Activated T-cell treated with anti-CD3 and anti-CD28 coated beads, Interleukin-2, amount 50 U/mL, for 24 hours (primary cell): ENCODE measurements at regions not wholly inside any gene's neighbourhood (a gene's known extent, or its start where the extent isn't known, plus 50 kb on each side); places are given as distances from the start of the nearest gene placed in this dataset.
"Not testable (repeated sequence)": the region's sequence is repeated elsewhere in the genome, so short reads cannot be mapped to it uniquely, and the experiment has no call there.

ENCODE experiments used
- DNase-seq: peaks from one replicate; pipeline ENCODE4 v3.0.0-alpha.2; 2020
- H3K27ac Mint-ChIP-seq: 2 replicates; pipeline ENCODE4 v1.8.0; 2020; ENCODE audit warnings: mild to moderate bottlenecking, mixed read lengths
- H3K27me3 Mint-ChIP-seq: 2 replicates; pipeline ENCODE4 v1.8.0; 2020; ENCODE audit warnings: mixed read lengths
- H3K36me3 Mint-ChIP-seq: 2 replicates; pipeline ENCODE4 v1.8.0; 2020; ENCODE audit warnings: low read depth, mixed read lengths
- H3K4me1 Mint-ChIP-seq: 2 replicates; pipeline ENCODE4 v1.8.0; 2020; ENCODE audit warnings: low read depth, mixed read lengths
- H3K4me3 Mint-ChIP-seq: 2 replicates; pipeline ENCODE4 v1.8.0; 2020; ENCODE audit warnings: mild to moderate bottlenecking, moderate library complexity, mixed read lengths
- H3K9me3 Mint-ChIP-seq: 2 replicates; pipeline ENCODE4 v1.8.0; 2020; ENCODE audit warnings: mixed read lengths

DNA sequence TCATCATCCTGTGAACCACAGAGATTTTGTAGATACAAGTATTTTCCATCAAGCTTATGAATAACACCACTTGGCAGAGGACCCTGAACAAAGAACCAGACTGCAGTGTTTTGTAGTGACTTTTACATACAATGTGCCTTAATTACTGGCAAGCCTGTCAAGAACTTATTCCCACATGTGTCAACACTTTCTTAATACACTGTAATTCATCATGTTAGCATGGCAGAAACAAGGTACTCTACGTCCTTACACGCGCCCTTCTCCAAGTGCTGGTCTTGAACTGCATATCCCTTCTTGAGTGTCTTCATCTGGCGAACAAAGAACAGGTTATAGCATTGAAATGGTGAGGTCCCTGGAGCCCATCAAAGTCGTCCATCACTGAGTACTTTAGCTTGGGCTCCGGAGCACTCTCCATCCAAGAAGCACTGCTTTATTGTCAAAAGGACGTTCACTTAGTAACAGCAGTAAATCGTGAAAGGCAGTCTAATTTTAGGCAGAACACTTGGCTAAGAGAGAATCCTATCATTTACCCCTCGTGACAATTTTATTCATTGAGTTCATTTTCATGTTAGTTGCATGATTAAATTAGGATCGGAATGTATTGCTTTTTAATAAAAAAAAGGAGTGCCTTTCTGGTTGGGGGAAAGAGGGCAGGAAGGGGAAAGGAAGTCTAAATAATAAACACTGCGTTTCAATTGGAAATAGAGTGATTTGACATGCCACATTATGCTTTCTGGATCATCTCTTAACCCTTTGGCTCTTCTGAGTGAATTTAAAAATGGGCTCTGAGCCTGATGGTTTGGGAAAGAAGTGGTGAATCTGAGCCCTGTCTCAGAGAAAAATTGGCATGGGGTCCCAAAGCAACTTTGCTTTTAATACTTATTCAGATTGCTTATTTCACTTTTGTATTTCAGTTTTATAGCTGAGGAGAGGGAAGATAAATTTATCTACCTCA is 376.1 kb downstream of the DLEU7 start:
- Mint-ChIP-seq H3K27me3 (peaks cover 6% of the 10 kb centered on the region), H3K36me3 (no peaks in the 10 kb centered on the region), H3K9me3 (no peaks in the 10 kb centered on the region), H3K27ac (no peak overlapping the region), H3K4me1 (no peaks in the 10 kb centered on the region), H3K4me3 (no peak overlapping the region)
- no peak for DNase-seq

DNA sequence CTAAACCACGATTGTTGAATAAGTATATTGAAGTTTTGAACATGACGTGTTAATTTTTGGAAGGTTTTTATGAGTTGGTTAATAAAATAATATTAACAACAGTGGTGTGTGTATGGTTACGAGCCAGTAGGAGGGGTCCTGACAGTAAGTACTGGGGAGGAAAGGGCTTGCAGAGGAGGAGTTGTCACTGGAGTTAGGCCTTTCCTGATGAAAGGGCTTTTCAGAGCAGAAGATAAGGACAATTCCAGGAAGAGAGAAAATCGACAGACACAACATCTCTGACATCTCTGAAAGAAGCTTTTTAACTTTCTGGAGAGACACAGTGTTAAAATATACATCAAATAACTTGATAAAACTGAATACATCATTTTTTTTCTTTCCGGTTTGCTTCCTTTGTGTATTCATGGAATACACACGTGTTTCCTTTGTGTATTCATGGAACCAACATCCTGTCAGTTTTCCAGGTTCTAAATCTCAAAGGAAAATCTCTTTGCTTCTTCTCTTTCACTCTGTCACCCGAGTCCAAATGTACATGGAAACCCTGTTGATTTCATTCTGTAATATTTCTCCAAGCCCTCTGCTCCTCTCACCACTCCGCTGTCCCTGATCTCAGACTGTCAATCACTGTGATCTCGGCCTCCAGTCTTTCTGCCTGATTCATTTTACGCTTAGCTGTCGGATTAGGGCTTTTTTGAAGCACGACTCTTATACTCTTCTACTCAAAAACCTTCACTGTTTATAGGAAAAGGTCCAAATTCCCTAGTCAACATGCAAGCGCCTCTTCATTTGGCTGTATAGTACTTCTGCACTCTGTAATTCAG is 374.4 kb downstream of the DLEU7 start:
- H3K27ac Mint-ChIP-seq = no peak overlapping the region
- no peaks in the 10 kb centered on the region for H3K36me3 Mint-ChIP-seq
- H3K4me1 Mint-ChIP-seq = no peaks in the 10 kb centered on the region

GRCh38 chr13:50473050-50473449 is 370.4 kb downstream of the DLEU7 start:
- not testable (repeated sequence) for H3K27me3 Mint-ChIP-seq, H3K4me3 Mint-ChIP-seq

More for the DNA sequence above, 374.4 kb downstream of the DLEU7 start:
- Mint-ChIP-seq H3K4me3 (no peak overlapping the region), H3K27me3 (peaks cover 6% of the 10 kb centered on the region), H3K9me3 (no peaks in the 10 kb centered on the region)
- no peak for DNase-seq

DNA sequence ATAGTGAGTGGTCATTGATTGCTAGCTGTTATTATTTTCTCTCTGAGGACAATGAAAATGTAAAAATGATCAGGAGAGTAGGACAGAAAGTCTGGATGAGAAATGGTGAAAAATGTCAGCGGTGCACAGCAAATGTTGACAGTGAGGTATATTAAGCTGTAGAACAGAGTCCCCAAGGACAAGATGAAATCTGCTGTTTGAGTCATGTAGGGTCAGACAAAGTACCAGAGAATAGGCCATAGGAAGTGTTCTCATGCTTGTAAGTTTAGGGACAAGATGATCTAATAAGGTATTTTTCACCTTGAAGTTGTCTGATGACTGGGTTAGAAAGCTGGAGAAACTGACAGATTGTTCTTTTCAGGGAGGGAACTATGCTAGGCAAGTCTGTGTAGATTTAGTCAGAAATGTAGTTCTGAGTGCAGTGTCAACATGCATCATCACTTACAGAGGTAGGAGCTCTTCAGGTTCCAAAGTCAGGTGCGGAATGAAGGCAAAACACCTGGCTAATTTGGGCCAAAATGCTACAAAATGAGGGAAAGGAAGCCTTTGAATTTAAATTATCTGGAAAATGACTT is 369.3 kb downstream of the DLEU7 start:
- Mint-ChIP-seq H3K27ac (no peak overlapping the region), H3K9me3 (no peaks in the 10 kb centered on the region), H3K4me1 (no peaks in the 10 kb centered on the region), H3K27me3 (no peaks in the 10 kb centered on the region), H3K4me3 (no peak overlapping the region), H3K36me3 (no peaks in the 10 kb centered on the region)
- DNase-seq = no peak

More at GRCh38 chr13:50473050-50473449, 370.4 kb downstream of the DLEU7 start:
- H3K36me3 Mint-ChIP-seq, H3K9me3 Mint-ChIP-seq, H3K4me1 Mint-ChIP-seq, DNase-seq, H3K27ac Mint-ChIP-seq: not testable (repeated sequence)

DNA sequence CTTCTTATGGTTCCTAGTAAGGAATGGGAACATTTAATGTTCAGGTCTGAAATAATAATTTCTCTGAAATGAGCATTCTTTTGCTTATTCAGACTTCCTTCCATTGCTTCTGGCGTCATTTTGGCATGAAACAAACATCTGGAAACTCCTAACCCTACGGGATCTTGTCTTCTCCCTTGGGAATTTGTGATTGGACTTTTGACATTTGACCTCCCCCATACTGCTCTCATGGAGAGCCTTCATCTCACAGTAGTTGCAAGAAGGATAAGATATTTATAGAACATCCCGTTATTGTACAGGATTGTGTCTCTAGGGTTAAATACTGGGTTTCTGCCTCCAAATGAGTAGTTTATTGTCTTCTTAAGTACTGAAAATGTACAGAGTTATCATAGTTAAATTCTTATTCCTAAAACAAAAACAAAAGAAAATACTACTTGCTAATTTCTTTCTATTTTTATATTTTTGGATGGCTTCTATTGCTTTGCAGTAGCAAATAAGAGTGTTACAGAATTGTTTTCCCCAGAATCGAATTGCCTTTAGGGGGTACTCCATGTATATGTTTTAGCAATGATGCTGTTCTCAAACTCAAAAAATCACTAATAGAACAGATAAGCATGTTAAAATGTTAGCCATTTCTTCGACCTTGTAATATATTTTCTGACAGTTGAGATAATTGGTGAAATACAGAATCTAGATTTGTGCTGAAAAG is 366.8 kb downstream of the DLEU7 start:
- Mint-ChIP-seq H3K36me3 (no peaks in the 10 kb centered on the region), H3K9me3 (no peaks in the 10 kb centered on the region), H3K4me1 (no peaks in the 10 kb centered on the region), H3K4me3 (no peak overlapping the region), H3K27me3 (no peaks in the 10 kb centered on the region), H3K27ac (no peak overlapping the region)
- no peak for DNase-seq

DNA sequence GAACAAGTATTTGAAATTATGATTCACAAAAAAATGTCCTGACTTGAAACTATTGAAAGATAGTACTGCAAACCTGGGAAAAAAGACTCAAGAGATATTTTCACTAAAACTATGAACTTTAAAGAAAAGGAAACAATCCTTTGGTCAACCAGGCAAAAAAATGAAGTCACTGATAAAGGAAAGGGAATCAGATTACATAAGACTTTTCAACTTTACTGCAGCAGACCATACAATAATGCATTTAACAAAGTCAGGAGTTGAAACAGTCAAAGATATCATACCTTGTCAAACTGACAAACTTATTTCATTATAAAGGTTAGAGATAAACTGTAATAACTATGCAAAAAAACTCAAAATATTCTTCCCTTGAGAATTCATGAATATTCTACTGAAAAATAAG is 361.6 kb downstream of the DLEU7 start:
- Mint-ChIP-seq H3K36me3 (no peaks in the 10 kb centered on the region), H3K4me3 (no peak overlapping the region), H3K27ac (no peak overlapping the region), H3K4me1 (no peaks in the 10 kb centered on the region), H3K27me3 (no peaks in the 10 kb centered on the region), H3K9me3 (no peaks in the 10 kb centered on the region)
- no peak for DNase-seq

- H3K9me3 Mint-ChIP-seq = no peaks in the 10 kb centered on the region
- no peak overlapping the region for H3K27ac Mint-ChIP-seq
- no peak for DNase-seq
- no peaks in the 10 kb centered on the region for H3K27me3 Mint-ChIP-seq
- no peak overlapping the region for H3K4me3 Mint-ChIP-seq
- no peaks in the 10 kb centered on the region for H3K4me1 Mint-ChIP-seq
- no peaks in the 10 kb centered on the region for H3K36me3 Mint-ChIP-seq
Observed at GRCh38 chr13:50483416-50483815, 360.1 kb downstream of the DLEU7 start.

GRCh38 chr13:50484472-50485113 is 358.9 kb downstream of the DLEU7 start:
- DNase-seq = no peak
- no peaks in the 10 kb centered on the region for H3K27me3 Mint-ChIP-seq
- H3K36me3 Mint-ChIP-seq = no peaks in the 10 kb centered on the region
- H3K9me3 Mint-ChIP-seq = no peaks in the 10 kb centered on the region
- H3K4me1 Mint-ChIP-seq = no peaks in the 10 kb centered on the region
- H3K27ac Mint-ChIP-seq = no peak overlapping the region
- H3K4me3 Mint-ChIP-seq = no peak overlapping the region

- Mint-ChIP-seq H3K4me3 (no peak overlapping the region), H3K27ac (no peak overlapping the region), H3K27me3 (no peaks in the 10 kb centered on the region), H3K36me3 (no peaks in the 10 kb centered on the region), H3K9me3 (no peaks in the 10 kb centered on the region), H3K4me1 (no peaks in the 10 kb centered on the region)
- DNase-seq = no peak
Observed at GRCh38 chr13:50485979-50486935, 357.2 kb downstream of the DLEU7 start.

- H3K9me3 Mint-ChIP-seq = no peaks in the 10 kb centered on the region
- no peaks in the 10 kb centered on the region for H3K27me3 Mint-ChIP-seq
- no peaks in the 10 kb centered on the region for H3K36me3 Mint-ChIP-seq
- no peak overlapping the region for H3K4me3 Mint-ChIP-seq
- H3K27ac Mint-ChIP-seq = no peak overlapping the region
- no peaks in the 10 kb centered on the region for H3K4me1 Mint-ChIP-seq
- DNase-seq = no peak
Observed at GRCh38 chr13:50493683-50494082, 349.8 kb downstream of the DLEU7 start.

DNA sequence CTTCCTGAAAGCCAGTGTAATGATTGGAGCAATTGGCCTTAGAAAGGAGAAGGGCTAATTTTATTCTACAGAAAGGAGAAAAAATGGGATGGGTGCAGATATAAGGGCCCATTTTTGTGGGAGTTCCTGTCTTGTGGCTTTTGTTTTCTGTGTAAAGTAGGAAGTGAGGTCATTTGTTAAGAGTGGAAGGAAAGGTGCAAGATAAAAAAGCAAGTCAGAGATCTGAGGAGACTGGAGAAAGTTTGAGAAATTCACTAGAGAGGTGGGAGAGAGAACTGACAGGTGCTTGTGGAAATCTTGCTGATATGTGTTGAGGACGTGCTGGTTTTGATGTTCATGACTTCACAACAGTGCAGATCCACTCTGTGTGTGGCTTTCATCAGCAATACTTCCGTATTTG is 349.4 kb downstream of the DLEU7 start:
- no peaks in the 10 kb centered on the region for H3K36me3 Mint-ChIP-seq
- H3K9me3 Mint-ChIP-seq = no peaks in the 10 kb centered on the region
- no peak for DNase-seq

DNA sequence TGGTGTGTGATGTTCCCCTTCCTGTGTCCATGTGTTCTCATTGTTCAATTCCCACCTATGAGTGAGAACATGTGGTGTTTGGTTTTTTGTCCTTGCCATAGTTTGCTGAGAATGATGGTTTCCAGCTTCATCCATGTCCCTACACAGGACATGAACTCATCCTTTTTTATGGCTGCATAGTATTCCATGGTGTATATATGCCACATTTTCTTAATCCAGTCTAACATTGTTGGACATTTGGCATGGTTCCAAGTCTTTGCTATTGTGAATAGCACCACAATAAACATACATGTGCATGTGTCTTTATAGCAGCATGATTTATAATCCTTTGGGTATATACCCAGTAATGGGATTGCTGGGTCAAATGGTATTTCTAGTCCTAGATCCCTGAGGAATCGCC is 340.3 kb downstream of the DLEU7 start:
- not testable (repeated sequence) for H3K36me3 Mint-ChIP-seq, H3K4me3 Mint-ChIP-seq, H3K27ac Mint-ChIP-seq, H3K9me3 Mint-ChIP-seq, H3K4me1 Mint-ChIP-seq, DNase-seq, H3K27me3 Mint-ChIP-seq

More for the DNA sequence above, 349.4 kb downstream of the DLEU7 start:
- Mint-ChIP-seq H3K4me1 (no peaks in the 10 kb centered on the region), H3K27me3 (no peaks in the 10 kb centered on the region), H3K27ac (no peak overlapping the region), H3K4me3 (no peak overlapping the region)

DNA sequence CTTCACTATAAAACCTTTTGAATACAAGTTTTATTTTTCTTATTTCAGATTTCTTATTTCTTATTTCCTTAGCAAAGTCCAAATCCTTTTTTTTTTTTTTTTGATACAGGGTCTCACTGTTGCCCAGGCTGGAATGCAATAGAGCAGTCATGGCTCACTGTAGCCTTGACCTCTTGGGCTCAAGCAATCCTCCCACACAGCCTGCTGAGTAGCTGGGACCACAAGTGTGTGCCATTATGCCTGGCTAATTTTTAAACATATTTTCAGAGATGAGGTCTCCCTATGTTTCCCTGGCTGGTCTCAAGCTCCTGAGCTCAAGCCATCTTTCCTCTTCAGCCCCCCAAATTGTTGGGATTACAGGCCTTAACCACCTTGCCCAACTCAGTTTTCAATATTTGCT is 334.3 kb downstream of the DLEU7 start:
- Mint-ChIP-seq H3K4me1 (no peaks in the 10 kb centered on the region), H3K36me3 (no peaks in the 10 kb centered on the region), H3K27ac (no peak overlapping the region), H3K9me3 (no peaks in the 10 kb centered on the region), H3K27me3 (no peaks in the 10 kb centered on the region), H3K4me3 (no peak overlapping the region)
- DNase-seq = no peak
